ENCODE measurements at regions not wholly inside any gene's neighbourhood (a gene's known extent, or its start where the extent isn't known, plus 50 kb on each side); places are given as distances from the start of the nearest gene placed in this dataset.

DNA sequence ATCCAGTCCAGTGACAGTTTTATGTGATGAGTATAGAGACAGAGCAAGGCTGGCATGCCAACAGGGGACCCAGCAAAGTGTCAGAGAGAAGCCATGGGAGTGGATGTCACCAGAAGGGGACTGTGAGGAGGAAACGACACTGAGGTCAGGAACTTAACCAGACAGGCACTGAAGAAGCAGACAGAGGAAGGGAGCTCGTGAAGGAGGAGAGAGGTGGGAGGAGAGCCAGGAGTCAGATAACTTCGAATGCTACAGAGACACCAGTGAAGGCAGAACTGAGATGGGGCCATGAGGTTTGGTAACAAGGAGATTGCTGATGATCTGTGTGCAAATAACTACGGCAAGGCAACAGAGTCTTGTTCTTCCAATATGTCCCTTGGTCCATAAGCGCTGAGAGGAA lies 211.1 kb upstream of the FOXA2 start:
- DNase-seq = no peak

DNA sequence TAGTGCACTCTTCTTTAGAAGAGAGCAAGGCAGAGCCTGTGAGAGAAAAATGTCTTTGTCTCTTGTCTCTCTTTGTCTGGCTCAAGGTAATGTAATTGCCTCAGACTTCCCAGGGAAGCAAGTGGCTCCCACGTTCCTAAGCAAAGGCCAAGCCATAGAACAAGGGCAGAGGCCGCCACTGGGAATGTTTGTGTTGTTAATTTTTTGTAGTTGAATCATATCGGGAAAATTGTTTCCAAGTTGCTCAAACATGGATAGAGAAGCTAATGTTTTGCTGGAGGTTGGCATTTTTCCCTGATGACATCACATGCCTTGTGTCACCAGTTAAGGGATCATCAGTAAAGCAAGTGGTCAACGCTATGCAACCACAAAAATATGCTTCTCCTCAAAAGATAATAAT lies 211.5 kb upstream of the FOXA2 start:
- DNase-seq = no peak

- DNase-seq = no peak
Measured at GRCh38 chr20:22796469-22797077, 212.2 kb upstream of the FOXA2 start.

DNA sequence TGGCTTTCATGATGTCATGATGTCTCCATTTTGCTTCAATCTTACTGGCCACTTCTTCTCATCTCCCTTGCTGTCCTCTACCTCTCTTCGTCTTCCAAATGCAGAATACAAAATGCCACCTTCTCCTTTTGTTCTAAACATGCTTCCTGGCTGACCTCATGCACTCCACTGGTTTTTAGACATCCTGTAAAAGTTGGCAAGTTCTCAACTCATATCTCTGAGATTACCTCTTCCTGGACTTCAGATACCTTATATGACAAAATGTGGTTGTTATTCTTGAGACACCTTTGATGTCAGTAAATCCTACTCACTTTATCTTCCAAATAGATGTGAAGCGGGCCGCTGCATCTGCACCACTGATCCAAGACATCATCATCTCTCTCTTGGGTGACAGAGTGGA lies 212.7 kb upstream of the FOXA2 start:
- DNase-seq = no peak

- no peak for DNase-seq
Measured at GRCh38 chr20:22799687-22800086, 215.3 kb upstream of the FOXA2 start.

DNA sequence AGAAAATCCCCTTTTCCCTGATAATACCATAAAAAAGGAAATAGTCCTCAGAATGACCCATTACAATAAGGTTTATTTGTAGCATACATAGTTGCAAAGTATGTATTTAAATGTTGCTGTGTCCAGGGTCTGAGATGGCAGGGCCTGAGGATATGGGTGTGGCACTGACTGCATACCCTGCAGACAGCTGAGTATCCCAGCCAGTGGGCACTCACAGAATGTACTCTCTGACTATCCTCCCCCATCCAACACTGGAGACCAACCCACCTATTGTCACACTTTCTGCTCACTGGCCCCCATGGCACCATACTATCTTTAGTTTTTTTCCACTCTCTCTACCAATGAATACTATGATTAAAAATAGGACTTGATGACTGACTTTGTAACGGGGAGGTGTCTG lies 215.8 kb upstream of the FOXA2 start:
- DNase-seq = no peak

DNA sequence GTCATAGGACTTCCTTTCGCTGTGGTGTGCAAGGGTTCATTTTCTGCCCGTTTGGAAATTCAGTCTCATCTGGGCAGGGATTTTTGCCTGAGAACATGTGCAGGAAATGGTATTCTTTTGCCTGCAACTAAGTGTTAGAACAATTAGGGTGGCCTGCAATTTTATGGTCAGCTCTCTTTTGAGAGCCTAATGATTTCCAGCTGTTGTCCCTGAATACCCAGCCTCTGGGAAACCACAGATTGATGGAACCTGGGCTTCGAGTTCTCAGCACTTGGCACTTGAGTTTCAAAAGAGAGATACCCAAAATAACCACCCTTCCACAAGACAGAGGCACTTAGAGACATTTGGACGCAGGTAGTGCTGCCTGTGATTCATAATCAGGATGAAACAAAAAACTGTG lies 217.2 kb upstream of the FOXA2 start:
- no peak for DNase-seq

- no peak for DNase-seq
Measured at GRCh38 chr20:22802296-22802695, 217.9 kb upstream of the FOXA2 start.

- no peak for DNase-seq
Measured at GRCh38 chr20:22805219-22805618, 220.8 kb upstream of the FOXA2 start.

GRCh38 chr20:22805996-22806395 lies 221.6 kb upstream of the FOXA2 start:
- no peak for DNase-seq

GRCh38 chr20:22807045-22807444 lies 222.7 kb upstream of the FOXA2 start:
- no peak for DNase-seq

GRCh38 chr20:22807646-22808244 lies 223.4 kb upstream of the FOXA2 start:
- DNase-seq = no peak

- no peak for DNase-seq
Measured at GRCh38 chr20:22808628-22809027, 224.3 kb upstream of the FOXA2 start.

DNA sequence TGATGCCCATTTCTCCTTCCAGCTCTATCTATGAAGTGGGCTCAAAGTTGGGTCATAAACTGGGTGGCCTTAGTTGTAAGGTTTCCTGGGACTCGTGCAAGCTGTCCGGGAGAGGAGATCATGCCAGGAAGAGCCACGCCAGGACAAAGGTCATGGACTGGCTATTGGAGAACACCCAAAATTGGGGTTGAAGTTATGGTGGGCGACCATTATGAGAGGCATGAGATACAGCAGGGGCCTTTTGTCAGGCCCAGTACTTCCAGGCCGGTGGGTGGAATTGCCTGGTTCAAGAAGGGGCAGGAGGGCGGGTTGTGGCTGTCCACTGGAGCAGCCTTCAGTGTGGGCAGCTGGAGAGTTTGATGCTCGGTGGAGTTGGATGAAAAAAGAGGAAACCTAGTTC lies 225.1 kb upstream of the SSTR4 start:
- no peak for DNase-seq

DNA sequence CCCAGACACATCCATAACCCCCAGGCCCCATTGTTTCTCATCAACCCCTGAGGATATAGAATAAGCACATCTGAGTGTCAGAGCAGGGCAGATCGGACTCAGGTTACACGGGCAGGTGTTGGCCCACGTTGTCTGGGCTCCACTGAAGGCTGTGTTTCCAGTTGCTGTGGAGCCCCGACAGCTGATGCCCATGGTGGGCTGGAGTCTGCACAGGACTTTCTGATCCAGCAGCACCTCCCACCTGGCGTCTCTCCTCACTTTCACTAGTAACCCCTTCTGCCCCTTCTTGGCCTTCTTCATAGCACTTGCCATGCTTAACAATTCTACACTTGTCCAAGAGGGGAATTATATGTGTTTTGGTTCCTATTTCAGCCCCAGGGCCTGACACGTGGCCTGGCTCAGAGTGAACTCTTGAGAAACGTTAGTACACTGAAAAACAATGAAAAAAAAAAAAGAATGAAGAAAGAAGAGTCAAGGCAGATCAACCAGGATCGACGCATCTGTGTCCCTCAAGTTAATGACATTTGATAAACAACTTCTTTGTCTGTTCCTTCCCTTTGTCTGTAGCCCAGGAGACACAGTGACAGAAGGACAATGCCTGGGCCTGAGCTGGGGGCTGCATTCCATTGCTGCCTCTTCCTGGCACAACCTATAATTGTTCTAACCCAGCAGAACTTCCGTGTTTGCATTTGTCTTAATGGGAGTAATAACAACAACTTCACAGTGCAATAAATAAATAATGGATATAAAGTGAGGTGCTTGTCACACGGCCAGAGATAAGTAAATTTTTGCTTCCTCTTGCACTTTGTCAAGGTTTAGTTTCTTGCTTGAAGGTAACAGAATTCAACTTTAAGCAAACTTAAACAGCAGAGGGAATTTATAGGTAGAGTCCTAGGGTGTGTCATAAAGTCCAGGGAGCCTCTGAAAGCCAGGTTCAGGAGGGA lies 224.2 kb upstream of the SSTR4 start:
- DNase-seq = no peak

DNA sequence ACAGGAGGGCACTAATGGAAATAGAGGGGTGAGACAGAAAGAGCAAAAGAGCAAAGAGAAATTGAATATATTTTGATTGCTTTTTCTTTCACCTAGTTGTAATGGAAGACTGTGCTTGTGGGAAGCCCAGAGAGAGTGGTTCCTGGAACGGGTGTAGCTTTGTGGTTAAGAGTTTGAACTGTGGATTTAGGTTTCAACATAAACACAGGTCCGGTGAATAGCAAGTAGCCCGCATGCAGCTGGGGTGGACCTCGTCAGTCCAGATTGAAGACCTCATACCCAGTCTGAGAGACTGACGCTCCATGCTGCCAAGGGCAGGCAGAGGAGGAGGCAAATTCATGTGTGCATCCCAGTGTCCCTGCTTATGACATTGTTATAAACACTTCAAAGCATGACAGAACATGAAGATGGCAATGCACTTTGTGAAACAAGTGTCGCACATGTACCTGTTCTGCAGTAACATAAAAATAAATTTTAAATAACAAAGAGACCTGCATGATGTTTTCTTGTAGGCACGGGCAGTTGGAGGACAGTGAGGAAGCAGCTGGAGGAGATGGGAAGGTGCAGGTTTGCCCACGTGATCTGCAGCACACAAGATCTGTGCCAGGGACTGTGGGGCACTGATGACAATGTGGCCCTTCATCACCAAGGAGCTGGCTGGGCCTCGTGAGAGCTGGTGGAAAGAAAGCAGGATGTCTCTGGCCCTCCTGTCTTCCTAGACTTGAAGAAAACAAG lies 220.5 kb upstream of the SSTR4 start:
- no peak for DNase-seq

- no peak for DNase-seq
Measured at GRCh38 chr20:22815206-22815551, 219.9 kb upstream of the SSTR4 start.

DNA sequence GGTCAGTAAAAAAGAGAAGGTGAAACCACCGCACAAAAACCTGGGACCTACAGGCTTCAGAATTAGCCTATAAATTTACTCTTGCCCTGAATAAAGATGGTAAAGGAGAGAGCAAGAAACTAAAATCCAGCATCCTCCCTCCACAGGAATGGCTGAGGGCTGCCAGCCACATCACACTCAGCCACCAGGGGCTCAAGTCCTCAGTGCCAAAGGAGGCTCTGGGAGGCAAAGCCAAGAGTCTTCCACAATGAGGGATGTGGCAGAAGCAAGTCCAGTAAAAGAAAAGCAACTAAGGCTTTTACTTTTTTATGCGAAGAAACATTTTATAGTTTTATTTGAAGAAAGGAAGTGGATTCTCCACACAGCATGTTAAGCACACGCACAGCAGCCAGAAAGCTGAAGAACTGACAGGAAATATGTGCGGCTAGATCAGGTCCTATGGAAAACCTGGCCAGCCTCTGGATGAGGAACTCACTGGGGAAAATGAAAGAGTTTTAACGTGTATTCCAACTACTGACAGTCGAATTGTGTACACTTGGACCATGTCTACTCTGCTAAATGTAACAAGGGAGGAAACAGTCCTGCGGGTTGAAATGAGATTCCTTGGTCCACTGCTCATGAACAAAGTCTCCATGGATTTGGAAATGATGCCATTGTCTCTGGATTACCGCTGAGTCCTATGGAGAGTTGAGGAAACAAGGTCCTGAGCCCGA lies 219.4 kb upstream of the SSTR4 start:
- no peak for DNase-seq

GRCh38 chr20:22818636-22819035 lies 216.5 kb upstream of the SSTR4 start:
- DNase-seq = no peak

GRCh38 chr20:22819112-22819511 lies 216.0 kb upstream of the SSTR4 start:
- DNase-seq = no peak

- no peak for DNase-seq
Measured at GRCh38 chr20:22819784-22820183, 215.3 kb upstream of the SSTR4 start.

GRCh38 chr20:22821081-22821727 lies 213.9 kb upstream of the SSTR4 start:
- no peak for DNase-seq

Data from NCI-H1048 (cell line).